Left ventricle myocardium inferior (tissue), 1 donor: ENCODE measurements at regions not wholly inside any gene's neighbourhood (a gene's known extent, or its start where the extent isn't known, plus 50 kb on each side); places are given as distances from the start of the nearest gene placed in this dataset.
"Not testable (repeated sequence)": the region's sequence is repeated elsewhere in the genome, so short reads cannot be mapped to it uniquely, and the experiment has no call there.

Source experiments
- DNase-seq: peaks from one replicate; pipeline ENCODE4 v3.0.0-alpha.2; 2020
- H3K27ac ChIP-seq: fragments of 200-600 bp; replicated peaks from 2 replicates; pipeline ENCODE4 v1.8.0; 2021
- H3K27me3 ChIP-seq: fragments of 200-600 bp; 2 replicates; pipeline ENCODE4 v1.8.0; 2021; ENCODE audit warnings: low read depth
- H3K36me3 ChIP-seq: fragments of 200-600 bp; 2 replicates; pipeline ENCODE4 v1.8.0; 2021
- H3K4me1 ChIP-seq: fragments of 200-600 bp; 2 replicates; pipeline ENCODE4 v1.8.0; 2021
- H3K4me3 ChIP-seq: fragments of 200-600 bp; 2 replicates; pipeline ENCODE4 v1.8.0; 2021; ENCODE audit warnings: mild to moderate bottlenecking, moderate library complexity
- H3K9me3 ChIP-seq: fragments of 200-600 bp; replicated peaks from 2 replicates; pipeline ENCODE4 v1.8.0; 2021
- CTCF ChIP-seq: fragments of 200-600 bp; IDR thresholded peaks from 2 replicates; pipeline ENCODE4 v1.8.0; 2021; ENCODE audit warnings: antibody characterized with exemption, mild to moderate bottlenecking, borderline replicate concordance
- intact Hi-C: fragments of 100-400 bp; cut with micrococcal nuclease; formaldehyde crosslinking; loops from one replicate; pipeline ENCODE4 v1.11.0; 2022
- donor health status: DM: no; HTN: yes; CAD: no; lungs with severe emphysema.

GRCh38 chrX:129361576-129361975 is 161.7 kb downstream of the SMARCA1 start:
- no peak for DNase-seq
- intact Hi-C loops: no loop called here
- no peak overlapping the region for H3K27ac ChIP-seq
- H3K4me1 ChIP-seq: no peaks in the 10 kb centered on the region
- H3K27me3 ChIP-seq: no peaks in the 10 kb centered on the region
- H3K36me3 ChIP-seq: no peaks in the 10 kb centered on the region
- no peak overlapping the region for H3K4me3 ChIP-seq
- no peak for TF ChIP-seq CTCF
- H3K9me3 ChIP-seq: no peaks in the 10 kb centered on the region

GRCh38 chrX:129360175-129360574 is 163.1 kb downstream of the SMARCA1 start:
- Histone ChIP-seq H3K36me3 (no peaks in the 10 kb centered on the region), H3K27me3 (no peaks in the 10 kb centered on the region), H3K27ac (no peak overlapping the region), H3K4me3 (no peak overlapping the region), H3K9me3 (no peaks in the 10 kb centered on the region), H3K4me1 (no peaks in the 10 kb centered on the region)
- intact Hi-C loops: no loop called here
- DNase-seq: no peak
- TF ChIP-seq CTCF: peak; percentile 56

GRCh38 chrX:129359269-129359668 is 164.0 kb downstream of the SMARCA1 start:
- H3K27ac ChIP-seq: no peak overlapping the region
- H3K36me3 ChIP-seq: no peaks in the 10 kb centered on the region
- intact Hi-C loops: no loop called here
- no peaks in the 10 kb centered on the region for H3K4me1 ChIP-seq
- H3K9me3 ChIP-seq: no peaks in the 10 kb centered on the region
- TF ChIP-seq CTCF: no peak
- H3K27me3 ChIP-seq: no peaks in the 10 kb centered on the region
- no peak for DNase-seq
- H3K4me3 ChIP-seq: no peak overlapping the region

- H3K36me3 ChIP-seq, H3K27me3 ChIP-seq, intact Hi-C loops, H3K9me3 ChIP-seq, H3K4me1 ChIP-seq, DNase-seq, H3K27ac ChIP-seq, H3K4me3 ChIP-seq: not testable (repeated sequence)
Measured at GRCh38 chrX:129357428-129357827, 165.9 kb downstream of the SMARCA1 start.

GRCh38 chrX:129347291-129347690 is 176.0 kb downstream of the SMARCA1 start:
- H3K27me3 ChIP-seq: no peaks in the 10 kb centered on the region
- H3K4me1 ChIP-seq: no peaks in the 10 kb centered on the region
- DNase-seq: no peak
- intact Hi-C loops: no loop called here
- H3K4me3 ChIP-seq: no peak overlapping the region
- no peak overlapping the region for H3K27ac ChIP-seq
- peaks cover 18% of the 10 kb centered on the region for H3K9me3 ChIP-seq
- peaks cover 8% of the 10 kb centered on the region for H3K36me3 ChIP-seq
- no peak for TF ChIP-seq CTCF

- Histone ChIP-seq H3K27ac (no peak overlapping the region), H3K9me3 (peaks cover 18% of the 10 kb centered on the region), H3K27me3 (no peaks in the 10 kb centered on the region), H3K36me3 (peaks cover 8% of the 10 kb centered on the region), H3K4me3 (no peak overlapping the region), H3K4me1 (no peaks in the 10 kb centered on the region)
- TF ChIP-seq CTCF: no peak
- intact Hi-C loops: no loop called here
- no peak for DNase-seq
Measured at GRCh38 chrX:129346574-129346973, 176.7 kb downstream of the SMARCA1 start.

- intact Hi-C loops, H3K27ac ChIP-seq, H3K9me3 ChIP-seq, H3K4me3 ChIP-seq, H3K36me3 ChIP-seq, H3K27me3 ChIP-seq, DNase-seq, H3K4me1 ChIP-seq: not testable (repeated sequence)
Measured at GRCh38 chrX:129337264-129337663, 186.0 kb downstream of the SMARCA1 start.
